ES-I3 (cell line): ENCODE measurements at regions not wholly inside any gene's neighbourhood (a gene's known extent, or its start where the extent isn't known, plus 50 kb on each side); places are given as distances from the start of the nearest gene placed in this dataset.
"Not testable (repeated sequence)": the region's sequence is repeated elsewhere in the genome, so short reads cannot be mapped to it uniquely, and the experiment has no call there.

Experiments used
- H3K36me3 ChIP-seq: 2 replicates; pipeline ENCODE4 v1.6.1; 2013; ENCODE audit warnings: mild to moderate bottlenecking, low read length, control low read depth, moderate library complexity; ENCODE audit not compliant: insufficient read depth
- H3K4me1 ChIP-seq: 2 replicates; pipeline ENCODE4 v1.6.1; 2013; ENCODE audit warnings: mild to moderate bottlenecking, control low read depth, low read length; ENCODE audit not compliant: insufficient read depth
- H3K9ac ChIP-seq: 2 replicates; pipeline ENCODE4 v1.6.1; 2013; ENCODE audit warnings: low read depth, mild to moderate bottlenecking, low read length, moderate library complexity
- H3K9me3 ChIP-seq: 2 replicates; pipeline ENCODE4 v1.6.1; 2013; ENCODE audit warnings: mild to moderate bottlenecking, low read length, moderate library complexity; ENCODE audit not compliant: control insufficient read depth, insufficient read depth

GRCh38 chr1:181924034-181924433 lies 137.5 kb downstream of the ZNF648 start:
- H3K36me3 ChIP-seq, H3K9me3 ChIP-seq, H3K4me1 ChIP-seq, H3K9ac ChIP-seq: not testable (repeated sequence)

DNA sequence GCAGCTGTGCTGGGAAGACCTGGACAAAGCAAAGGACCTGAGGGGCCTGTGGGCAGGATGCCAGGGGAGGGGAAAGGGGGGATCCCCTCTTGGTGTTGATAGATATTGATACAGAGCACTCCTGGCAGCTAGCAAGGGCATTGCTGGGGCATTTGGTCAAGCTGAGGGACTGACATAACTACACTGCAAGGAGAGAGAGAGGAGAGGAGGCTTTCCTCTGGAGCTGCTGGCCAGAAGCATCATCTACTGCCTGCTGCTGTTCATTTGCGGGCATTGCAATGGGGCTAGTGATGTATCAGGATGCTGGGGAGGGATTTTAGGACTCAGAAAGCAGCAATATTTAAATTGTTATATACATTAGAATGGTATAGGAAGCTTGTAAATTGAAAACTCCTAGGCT lies 142.0 kb downstream of the ZNF648 start:
- H3K9ac ChIP-seq, result no peak overlapping the region
- H3K36me3 ChIP-seq, result no peaks in the 10 kb centered on the region
- H3K9me3 ChIP-seq, result no peaks in the 10 kb centered on the region; the same call in 1 of the 2 replicates
- peaks cover 5% of the 10 kb centered on the region; the same call in 1 of the 2 replicates for H3K4me1 ChIP-seq

DNA sequence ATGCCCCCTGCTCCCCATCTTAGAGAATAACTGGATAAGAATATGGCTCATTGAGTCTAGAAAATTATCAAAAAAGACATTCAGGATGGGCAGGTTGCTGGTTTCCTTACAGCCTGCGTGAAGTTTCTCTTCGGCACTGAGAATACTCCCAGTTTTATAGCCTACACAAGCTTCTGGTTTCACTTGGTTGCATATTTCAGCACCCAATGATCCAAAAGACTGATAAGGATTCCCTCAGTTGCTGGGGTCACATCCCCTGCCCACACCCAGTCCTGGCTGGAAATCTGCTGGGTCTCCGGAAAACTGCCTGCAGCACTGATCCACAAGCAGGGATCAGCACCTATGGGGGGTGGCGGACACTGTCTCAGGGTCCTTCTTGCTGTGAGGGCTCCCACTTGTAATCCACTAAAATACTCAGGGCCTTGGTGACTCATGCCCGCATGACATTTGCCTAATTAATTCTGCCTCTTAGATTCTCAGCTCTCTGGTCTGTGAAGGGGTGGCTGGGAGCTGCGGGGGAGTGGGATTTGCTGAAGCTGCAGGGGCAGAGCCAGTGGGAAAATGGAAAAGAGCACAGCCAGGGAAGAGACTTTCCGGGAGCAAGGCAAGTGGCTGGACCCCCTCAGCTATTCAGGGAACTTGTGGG lies 142.5 kb downstream of the ZNF648 start:
- Histone ChIP-seq H3K4me1 (peaks cover 5% of the 10 kb centered on the region; the same call in 1 of the 2 replicates), H3K36me3 (no peaks in the 10 kb centered on the region), H3K9me3 (no peaks in the 10 kb centered on the region; the same call in 1 of the 2 replicates), H3K9ac (no peak overlapping the region)

- Histone ChIP-seq H3K9me3 (no peaks in the 10 kb centered on the region), H3K9ac (no peak overlapping the region), H3K36me3 (no peaks in the 10 kb centered on the region), H3K4me1 (no peaks in the 10 kb centered on the region)
Measured at GRCh38 chr1:181911715-181912114, 149.8 kb downstream of the ZNF648 start.

DNA sequence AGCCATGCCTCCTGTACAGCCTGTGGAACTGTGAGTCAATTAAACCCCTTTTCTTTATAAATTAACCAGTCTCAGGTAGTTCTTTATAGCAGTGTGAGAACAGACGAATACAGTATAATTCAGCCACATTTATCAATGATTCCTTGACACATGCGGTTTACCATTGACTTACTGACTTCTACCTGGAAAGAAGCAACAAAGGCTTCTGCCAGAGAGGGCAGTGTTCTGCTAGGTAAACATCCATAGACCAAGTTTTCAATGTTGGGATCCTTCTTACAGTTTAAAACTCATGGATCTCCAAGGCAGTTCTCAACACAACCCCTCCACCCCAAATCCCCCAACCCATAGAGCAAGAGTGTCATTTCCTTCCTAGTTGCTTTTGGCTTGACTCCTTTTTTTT lies 150.6 kb downstream of the ZNF648 start:
- Histone ChIP-seq H3K9ac (no peak overlapping the region), H3K36me3 (no peaks in the 10 kb centered on the region), H3K9me3 (no peaks in the 10 kb centered on the region), H3K4me1 (no peaks in the 10 kb centered on the region)

DNA sequence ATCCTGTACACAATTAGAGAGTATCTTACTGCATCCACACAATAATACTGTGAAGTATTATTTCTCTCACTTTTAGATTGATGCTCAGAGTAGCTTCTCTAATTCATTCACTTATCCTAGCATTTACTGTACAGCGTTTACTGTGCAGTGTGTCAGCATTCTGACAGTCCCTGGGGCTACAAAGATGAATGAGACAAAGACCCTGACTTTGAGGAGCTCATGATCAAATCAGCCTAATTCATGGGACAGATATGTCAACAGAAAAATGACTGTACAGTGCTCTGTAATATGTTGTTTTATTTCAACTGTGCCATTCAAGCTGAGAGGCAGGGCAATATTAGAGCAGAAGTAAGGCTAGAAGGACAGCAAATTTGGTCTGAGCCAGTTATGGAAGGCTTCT lies 152.5 kb downstream of the ZNF648 start:
- H3K9ac ChIP-seq, result no peak overlapping the region
- no peaks in the 10 kb centered on the region for H3K9me3 ChIP-seq
- H3K36me3 ChIP-seq, result no peaks in the 10 kb centered on the region
- H3K4me1 ChIP-seq, result no peaks in the 10 kb centered on the region

- no peaks in the 10 kb centered on the region for H3K9me3 ChIP-seq
- H3K4me1 ChIP-seq, result no peaks in the 10 kb centered on the region
- no peaks in the 10 kb centered on the region for H3K36me3 ChIP-seq
- no peak overlapping the region for H3K9ac ChIP-seq
Measured at GRCh38 chr1:181906631-181907030, 154.9 kb downstream of the ZNF648 start.

DNA sequence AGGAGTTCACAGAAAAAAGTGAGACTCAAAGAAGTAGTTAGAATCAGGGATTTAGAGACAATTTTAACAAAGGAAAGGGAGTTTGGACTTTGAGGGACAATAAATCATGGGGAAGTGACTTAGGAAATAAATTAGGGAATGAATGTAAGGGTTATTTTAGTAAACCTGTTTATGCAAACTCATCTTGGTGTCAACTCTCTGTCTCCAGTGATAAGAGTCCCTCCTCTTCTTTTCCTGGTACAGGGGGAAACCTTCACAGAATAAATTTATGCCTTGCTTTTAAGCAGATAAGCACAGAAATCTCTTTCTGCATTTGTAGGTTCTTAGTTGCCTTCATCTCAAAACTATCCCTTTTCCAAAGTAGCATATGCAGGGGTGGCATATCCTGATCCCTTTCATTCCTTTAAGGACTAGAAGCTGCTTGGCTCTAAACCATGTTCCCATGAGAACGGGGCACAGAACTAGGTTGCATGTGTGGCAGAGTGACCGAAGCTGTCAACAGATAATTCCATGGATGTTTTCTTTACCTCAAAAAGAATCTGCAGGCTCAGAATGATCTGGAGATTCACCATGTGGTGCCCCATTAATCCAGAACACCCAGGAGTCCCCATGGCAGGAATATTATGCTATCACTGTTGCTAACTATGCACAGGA lies 155.4 kb downstream of the ZNF648 start:
- Histone ChIP-seq H3K9ac (no peak overlapping the region), H3K9me3 (no peaks in the 10 kb centered on the region), H3K4me1 (no peaks in the 10 kb centered on the region), H3K36me3 (no peaks in the 10 kb centered on the region)

DNA sequence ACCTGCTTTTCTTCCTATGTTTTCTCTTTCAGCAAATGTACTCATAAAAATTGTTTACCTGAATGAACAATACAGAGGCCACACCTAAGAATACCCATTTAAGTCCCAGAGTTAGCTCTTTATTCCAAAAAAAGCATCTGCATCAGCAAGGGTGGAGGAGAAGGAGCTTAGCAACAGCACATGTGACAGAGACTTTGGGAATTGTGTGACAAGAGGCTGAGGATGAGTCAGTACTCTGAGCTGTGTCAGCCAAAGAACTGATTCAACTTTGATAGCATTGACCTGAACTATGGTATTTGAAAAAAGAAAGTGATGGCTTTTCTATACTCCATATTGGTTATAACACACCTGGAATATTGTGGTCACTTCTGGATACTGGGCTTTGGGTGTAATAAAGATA lies 162.7 kb downstream of the ZNF648 start:
- Histone ChIP-seq H3K9ac (no peak overlapping the region), H3K36me3 (no peaks in the 10 kb centered on the region), H3K9me3 (no peaks in the 10 kb centered on the region), H3K4me1 (no peaks in the 10 kb centered on the region)

- no peak overlapping the region for H3K9ac ChIP-seq
- H3K36me3 ChIP-seq, result no peaks in the 10 kb centered on the region
- no peaks in the 10 kb centered on the region for H3K4me1 ChIP-seq
- H3K9me3 ChIP-seq, result no peaks in the 10 kb centered on the region
Measured at GRCh38 chr1:181896824-181897223, 164.7 kb downstream of the ZNF648 start.

GRCh38 chr1:181894439-181894859 lies 167.1 kb downstream of the ZNF648 start:
- Histone ChIP-seq H3K9ac (no peak overlapping the region), H3K4me1 (no peaks in the 10 kb centered on the region), H3K9me3 (no peaks in the 10 kb centered on the region), H3K36me3 (no peaks in the 10 kb centered on the region)

DNA sequence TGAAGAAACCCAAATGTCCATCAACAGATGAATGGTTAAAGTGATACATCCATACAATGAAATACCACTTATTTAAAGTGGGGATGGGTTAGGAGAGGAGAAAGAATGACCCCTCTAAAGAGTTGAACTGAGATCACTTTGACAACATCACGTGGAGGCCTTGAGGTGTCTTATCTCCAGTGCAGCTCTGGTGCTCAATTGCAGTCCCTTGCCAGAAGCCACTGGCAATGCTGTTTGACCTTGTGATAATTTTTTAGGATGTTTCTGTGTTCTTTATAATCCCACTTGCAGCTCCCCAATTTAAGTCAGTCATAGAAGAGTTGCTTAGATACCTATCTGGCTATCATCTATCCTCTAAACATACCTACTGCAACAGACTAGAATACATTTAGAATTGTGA lies 167.6 kb downstream of the ZNF648 start:
- Histone ChIP-seq H3K4me1 (no peaks in the 10 kb centered on the region), H3K36me3 (no peaks in the 10 kb centered on the region), H3K9ac (no peak overlapping the region), H3K9me3 (no peaks in the 10 kb centered on the region)

DNA sequence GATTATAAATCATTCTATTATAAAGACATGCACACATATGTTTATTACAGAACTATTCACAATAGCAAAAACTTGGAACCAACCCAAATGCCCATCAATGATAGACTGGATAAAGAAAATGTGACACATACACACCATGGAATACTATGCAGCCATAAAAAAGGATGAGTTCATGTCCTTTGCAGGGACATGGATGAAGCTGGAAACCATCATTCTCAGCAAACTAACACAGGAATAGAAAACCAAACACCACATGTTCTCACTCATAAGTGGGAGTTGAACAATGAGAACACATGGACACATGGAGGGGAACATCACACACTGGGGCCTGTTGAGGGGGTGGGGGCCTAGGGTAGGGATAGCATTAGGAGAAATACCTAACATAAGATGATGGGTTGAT lies 168.4 kb downstream of the ZNF648 start:
- H3K9me3 ChIP-seq, H3K9ac ChIP-seq, H3K36me3 ChIP-seq, H3K4me1 ChIP-seq: not testable (repeated sequence)

DNA sequence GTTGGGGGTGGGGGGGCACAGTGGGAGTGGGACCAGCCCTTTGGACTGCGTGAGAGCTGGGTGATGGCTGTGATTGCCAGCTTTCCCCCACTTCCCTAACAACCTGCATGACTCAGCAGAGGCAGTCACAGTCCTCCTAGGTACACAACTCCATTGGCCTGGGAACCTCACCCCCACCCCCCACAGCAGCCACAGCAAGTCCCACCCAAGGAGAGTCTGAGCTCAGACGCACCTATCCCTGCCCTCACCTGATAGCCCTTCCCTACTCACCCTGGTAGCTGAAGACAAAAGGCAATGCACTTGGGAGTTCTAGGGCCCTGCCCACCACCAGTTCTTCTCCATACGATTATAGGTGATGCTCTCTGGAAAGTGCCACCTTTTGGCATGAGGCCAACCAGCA lies 188.9 kb downstream of the ZNF648 start:
- Histone ChIP-seq H3K9ac (no peak overlapping the region), H3K36me3 (no peaks in the 10 kb centered on the region), H3K9me3 (peaks cover 3% of the 10 kb centered on the region; the same call in 1 of the 2 replicates), H3K4me1 (no peaks in the 10 kb centered on the region)

- H3K9ac ChIP-seq, result no peak overlapping the region
- H3K4me1 ChIP-seq, result no peaks in the 10 kb centered on the region
- no peaks in the 10 kb centered on the region; the same call in 1 of the 2 replicates for H3K9me3 ChIP-seq
- H3K36me3 ChIP-seq, result no peaks in the 10 kb centered on the region
Measured at GRCh38 chr1:181863736-181864135, 197.8 kb downstream of the ZNF648 start.
